ENCODE measurements at regions not wholly inside any gene's neighbourhood (a gene's known extent, or its start where the extent isn't known, plus 50 kb on each side); places are given as distances from the start of the nearest gene placed in this dataset.

DNA sequence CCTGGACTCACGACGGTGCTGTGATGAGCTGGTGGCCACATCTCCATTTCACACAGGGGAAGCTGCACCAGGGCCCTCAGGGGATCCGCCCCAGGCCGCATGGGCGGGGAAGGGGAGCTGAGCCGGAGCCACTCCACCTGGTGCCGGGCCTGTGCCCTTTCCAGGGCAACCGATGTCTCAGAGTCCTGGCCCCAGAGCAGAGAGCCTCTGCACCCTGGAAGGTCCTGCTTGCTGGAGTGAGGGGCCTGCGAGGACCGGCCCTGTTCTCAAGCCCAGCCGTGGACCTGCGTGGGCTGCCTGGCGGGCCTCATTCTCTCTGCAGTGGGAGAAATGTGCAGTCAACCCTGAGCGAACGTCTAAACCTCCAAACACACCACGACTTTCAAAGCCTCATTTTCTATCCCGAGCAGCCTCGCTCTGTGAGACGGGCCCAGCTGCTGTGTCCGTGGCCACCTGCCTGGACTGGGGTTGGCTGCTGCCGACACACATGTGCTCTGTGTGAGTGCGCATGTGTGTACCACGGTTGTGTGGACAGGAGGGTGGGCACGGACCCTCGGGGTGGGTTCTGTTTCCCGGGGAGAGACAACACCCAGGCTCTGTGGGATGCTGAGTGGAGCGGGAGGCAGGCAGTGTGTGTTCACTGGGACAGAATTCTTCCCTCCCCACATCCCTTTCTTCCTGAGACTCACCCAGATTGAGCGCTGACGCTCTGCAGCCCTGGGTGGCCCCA is 163.5 kb downstream of the KIF26A start:
- no peak overlapping the region for H2AFZ ChIP-seq (ENCODE audit: low read depth, low read length, poor library complexity, severe bottlenecking)
- BruUV-seq (replicated peaks) = no TSS peak
- no peak for ATAC-seq
- no peaks in the 10 kb centered on the region for H3K9me3 ChIP-seq (ENCODE audit: control insufficient read depth in 1 of 2, insufficient read depth in 1 of 2, low read depth in 1 of 2, low read length in 2 of 2)
- TF ChIP-seq POLR2A (IDR thresholded peaks at IDR 0.05; ENCODE audit: borderline replicate concordance, extremely low read depth, insufficient read depth, insufficient read length) = no peak
- no peak for TF ChIP-seq EZH2 (IDR thresholded peaks at IDR 0.05)
- TF ChIP-seq SIN3A (IDR thresholded peaks at IDR 0.05; ENCODE audit: low read depth) = no peak
- TF ChIP-seq CBX3 (IDR thresholded peaks at IDR 0.05; ENCODE audit: low read depth) = no peak
- no peaks in the 10 kb centered on the region for H3K79me2 ChIP-seq (ENCODE audit: insufficient read depth, low read length)
- H3K9me2 ChIP-seq (ENCODE audit: insufficient read depth) = no peaks in the 10 kb centered on the region
- H3K4me1 ChIP-seq (ENCODE audit: control insufficient read depth in 1 of 2, insufficient read depth in 2 of 2, low read length in 2 of 2) = no peaks in the 10 kb centered on the region
- CTCF ChIA-PET = no interaction called here
- H3K4me2 ChIP-seq (ENCODE audit: low read length) = no peak overlapping the region
- RAD21 ChIA-PET (ENCODE audit: low non-redundant PET in 1 of 2, low total read pairs in 2 of 2, uncharacterized antibody in 2 of 2, unreplicated experiment in 2 of 2) = no interaction called here
- intact Hi-C loops (cut with micrococcal nuclease) = no loop called here
- no peaks in the 10 kb centered on the region for H3K36me3 ChIP-seq (ENCODE audit: control insufficient read depth in 1 of 2, insufficient read depth in 2 of 2, low read length in 2 of 2)
- H3K27me3 ChIP-seq (ENCODE audit: insufficient read depth, low read length) = no peaks in the 10 kb centered on the region
- POLR2A ChIA-PET = no interaction called here
- no peaks in the 10 kb centered on the region for H4K20me1 ChIP-seq (ENCODE audit: insufficient read depth)
- no peak for DNase-seq (ENCODE audit: low read depth, low spot score)
- no peak overlapping the region for H3K9ac ChIP-seq (ENCODE audit: low read length)
- H3K27ac ChIP-seq (ENCODE audit: low read depth, low read length) = no peak overlapping the region
- H3K4me3 ChIP-seq (replicated peaks in 1 of 2; ENCODE audit: low read depth in 1 of 2, low read length in 2 of 2) = no peak overlapping the region

- Histone ChIP-seq H3K9me3 (ENCODE audit: control insufficient read depth in 1 of 2, insufficient read depth in 1 of 2, low read depth in 1 of 2, low read length in 2 of 2) (no peaks in the 10 kb centered on the region), H3K4me1 (ENCODE audit: control insufficient read depth in 1 of 2, insufficient read depth in 2 of 2, low read length in 2 of 2) (no peaks in the 10 kb centered on the region), H3K9me2 (ENCODE audit: insufficient read depth) (no peaks in the 10 kb centered on the region), H3K27me3 (ENCODE audit: insufficient read depth, low read length) (no peaks in the 10 kb centered on the region), H4K20me1 (ENCODE audit: insufficient read depth) (no peaks in the 10 kb centered on the region), H3K36me3 (ENCODE audit: control insufficient read depth in 1 of 2, insufficient read depth in 2 of 2, low read length in 2 of 2) (no peaks in the 10 kb centered on the region), H3K79me2 (ENCODE audit: insufficient read depth, low read length) (no peaks in the 10 kb centered on the region), H3K27ac (ENCODE audit: low read depth, low read length) (no peak overlapping the region), H3K9ac (ENCODE audit: low read length) (no peak overlapping the region), H2AFZ (ENCODE audit: low read depth, low read length, poor library complexity, severe bottlenecking) (no peak overlapping the region), H3K4me2 (ENCODE audit: low read length) (no peak overlapping the region), H3K4me3 (replicated peaks in 1 of 2; ENCODE audit: low read depth in 1 of 2, low read length in 2 of 2) (no peak overlapping the region)
- no TSS peak for BruUV-seq (replicated peaks)
- intact Hi-C loops (cut with micrococcal nuclease) = no loop called here
- no peak for ATAC-seq
- ChIA-PET RAD21 (ENCODE audit: low non-redundant PET in 1 of 2, low total read pairs in 2 of 2, uncharacterized antibody in 2 of 2, unreplicated experiment in 2 of 2) (no interaction called here), CTCF (no interaction called here), POLR2A (no interaction called here)
- no peak for DNase-seq (ENCODE audit: low read depth, low spot score)
- TF ChIP-seq POLR2AphosphoS5 (IDR thresholded peaks at IDR 0.05; ENCODE audit: low read depth, low read length) (no peak), MAX (IDR thresholded peaks at IDR 0.05) (no peak), CEBPB (IDR thresholded peaks at IDR 0.05; ENCODE audit: low read depth) (no peak), ZBTB33 (IDR thresholded peaks at IDR 0.05; ENCODE audit: extremely low read depth, insufficient replicate concordance, low read length) (no peak), CBX3 (IDR thresholded peaks at IDR 0.05; ENCODE audit: low read depth) (no peak), ZFX (IDR thresholded peaks at IDR 0.05) (no peak), YY1 (IDR thresholded peaks at IDR 0.05; ENCODE audit: extremely low read depth, insufficient replicate concordance, low read depth, low read length) (no peak), RAD21 (IDR thresholded peaks at IDR 0.05; ENCODE audit: low read depth) (no peak), SRF (IDR thresholded peaks at IDR 0.05; ENCODE audit: low read depth) (no peak), EZH2 (IDR thresholded peaks at IDR 0.05) (no peak)
- TF ChIP-seq, protein P1, sequence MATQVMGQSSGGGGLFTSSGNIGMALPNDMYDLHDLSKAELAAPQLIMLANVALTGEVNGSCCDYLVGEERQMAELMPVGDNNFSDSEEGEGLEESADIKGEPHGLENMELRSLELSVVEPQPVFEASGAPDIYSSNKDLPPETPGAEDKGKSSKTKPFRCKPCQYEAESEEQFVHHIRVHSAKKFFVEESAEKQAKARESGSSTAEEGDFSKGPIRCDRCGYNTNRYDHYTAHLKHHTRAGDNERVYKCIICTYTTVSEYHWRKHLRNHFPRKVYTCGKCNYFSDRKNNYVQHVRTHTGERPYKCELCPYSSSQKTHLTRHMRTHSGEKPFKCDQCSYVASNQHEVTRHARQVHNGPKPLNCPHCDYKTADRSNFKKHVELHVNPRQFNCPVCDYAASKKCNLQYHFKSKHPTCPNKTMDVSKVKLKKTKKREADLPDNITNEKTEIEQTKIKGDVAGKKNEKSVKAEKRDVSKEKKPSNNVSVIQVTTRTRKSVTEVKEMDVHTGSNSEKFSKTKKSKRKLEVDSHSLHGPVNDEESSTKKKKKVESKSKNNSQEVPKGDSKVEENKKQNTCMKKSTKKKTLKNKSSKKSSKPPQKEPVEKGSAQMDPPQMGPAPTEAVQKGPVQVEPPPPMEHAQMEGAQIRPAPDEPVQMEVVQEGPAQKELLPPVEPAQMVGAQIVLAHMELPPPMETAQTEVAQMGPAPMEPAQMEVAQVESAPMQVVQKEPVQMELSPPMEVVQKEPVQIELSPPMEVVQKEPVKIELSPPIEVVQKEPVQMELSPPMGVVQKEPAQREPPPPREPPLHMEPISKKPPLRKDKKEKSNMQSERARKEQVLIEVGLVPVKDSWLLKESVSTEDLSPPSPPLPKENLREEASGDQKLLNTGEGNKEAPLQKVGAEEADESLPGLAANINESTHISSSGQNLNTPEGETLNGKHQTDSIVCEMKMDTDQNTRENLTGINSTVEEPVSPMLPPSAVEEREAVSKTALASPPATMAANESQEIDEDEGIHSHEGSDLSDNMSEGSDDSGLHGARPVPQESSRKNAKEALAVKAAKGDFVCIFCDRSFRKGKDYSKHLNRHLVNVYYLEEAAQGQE (IDR thresholded peaks at IDR 0.05; ENCODE audit: low read depth) = no peak
Measured at GRCh38 chr14:104302794-104303405, 164.5 kb downstream of the KIF26A start.
